ENCODE measurements at regions not wholly inside any gene's neighbourhood (a gene's known extent, or its start where the extent isn't known, plus 50 kb on each side); places are given as distances from the start of the nearest gene placed in this dataset.

DNA sequence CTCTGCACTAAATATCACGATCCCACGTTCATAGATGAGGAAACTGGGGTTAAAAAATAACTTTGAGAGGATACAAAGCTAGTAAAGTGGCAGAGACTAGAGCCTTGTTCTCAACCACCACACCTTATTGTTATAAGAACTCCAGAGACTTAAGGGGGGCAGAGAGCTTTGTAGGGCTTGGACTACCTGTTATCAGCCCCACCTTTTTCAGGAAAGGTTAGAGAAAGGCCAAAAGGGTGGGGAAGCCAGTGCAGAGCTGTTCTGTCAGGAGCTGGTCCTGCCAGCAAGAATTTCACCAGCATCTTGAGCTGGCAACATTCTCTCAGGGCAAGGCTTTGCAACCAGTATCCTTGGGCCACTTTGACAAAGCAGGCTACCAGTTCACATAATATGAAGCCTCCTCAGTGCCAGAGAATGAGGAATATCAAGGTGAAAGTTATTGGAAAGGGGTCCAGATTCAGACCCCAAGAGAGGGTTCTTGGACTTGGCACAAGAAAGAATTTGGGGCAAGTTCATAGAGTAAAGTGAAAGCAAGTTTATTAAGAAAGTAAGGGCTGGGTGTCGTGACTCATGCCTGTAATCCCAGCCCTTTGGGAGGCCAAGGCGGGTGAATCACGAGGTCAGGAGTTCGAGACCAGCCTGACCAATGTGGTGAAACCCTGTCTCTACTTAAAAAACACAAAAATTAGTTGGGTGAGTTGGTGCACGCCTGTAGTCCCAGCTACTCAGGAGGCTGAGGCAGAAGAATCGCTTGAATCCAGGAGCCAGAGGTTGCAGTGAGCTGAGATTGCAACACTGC is 66.2 kb upstream of the CLINT1 start:
- CTCF ChIA-PET: interaction anchor here (1.9 to 4.7 kb wide), 2 partner anchors 24 to 108 kb away, joined by 5 to 22 read pairs; no protein-coding TSS in a partner anchor
- TF ChIP-seq, protein P1, sequence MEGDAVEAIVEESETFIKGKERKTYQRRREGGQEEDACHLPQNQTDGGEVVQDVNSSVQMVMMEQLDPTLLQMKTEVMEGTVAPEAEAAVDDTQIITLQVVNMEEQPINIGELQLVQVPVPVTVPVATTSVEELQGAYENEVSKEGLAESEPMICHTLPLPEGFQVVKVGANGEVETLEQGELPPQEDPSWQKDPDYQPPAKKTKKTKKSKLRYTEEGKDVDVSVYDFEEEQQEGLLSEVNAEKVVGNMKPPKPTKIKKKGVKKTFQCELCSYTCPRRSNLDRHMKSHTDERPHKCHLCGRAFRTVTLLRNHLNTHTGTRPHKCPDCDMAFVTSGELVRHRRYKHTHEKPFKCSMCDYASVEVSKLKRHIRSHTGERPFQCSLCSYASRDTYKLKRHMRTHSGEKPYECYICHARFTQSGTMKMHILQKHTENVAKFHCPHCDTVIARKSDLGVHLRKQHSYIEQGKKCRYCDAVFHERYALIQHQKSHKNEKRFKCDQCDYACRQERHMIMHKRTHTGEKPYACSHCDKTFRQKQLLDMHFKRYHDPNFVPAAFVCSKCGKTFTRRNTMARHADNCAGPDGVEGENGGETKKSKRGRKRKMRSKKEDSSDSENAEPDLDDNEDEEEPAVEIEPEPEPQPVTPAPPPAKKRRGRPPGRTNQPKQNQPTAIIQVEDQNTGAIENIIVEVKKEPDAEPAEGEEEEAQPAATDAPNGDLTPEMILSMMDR (IDR thresholded peaks at IDR 0.05; ENCODE audit: control extremely low read depth, extremely low read depth, low read depth, missing control alignments): no peak
- POLR2A ChIA-PET: no interaction called here
- no peak for DNase-seq (ENCODE audit: extremely low spot score)

DNA sequence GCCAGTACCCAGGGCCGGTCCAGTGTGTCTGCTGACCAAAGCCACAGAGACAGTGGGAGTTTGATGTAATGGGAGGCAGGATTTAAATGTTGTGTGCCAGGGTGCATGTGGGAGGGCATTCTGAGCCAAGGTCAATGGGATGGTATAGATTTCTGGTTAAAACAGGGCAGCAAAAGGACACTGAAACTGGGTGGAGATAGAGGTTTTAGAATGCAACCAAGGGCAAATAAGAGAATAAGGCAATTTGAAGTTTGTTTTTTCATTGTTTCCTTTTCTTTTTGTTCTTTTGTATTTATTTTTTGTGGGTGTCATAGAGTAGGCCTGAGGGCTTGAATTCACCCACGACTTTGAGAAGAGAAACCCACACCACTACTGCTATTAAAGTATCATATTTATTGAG is 65.5 kb upstream of the CLINT1 start:
- ChIA-PET POLR2A (no interaction called here), CTCF (interaction anchor here (1.9 to 4.7 kb wide), 2 partner anchors 24 to 107 kb away, joined by 5 to 22 read pairs; no protein-coding TSS in a partner anchor)
- no peak for DNase-seq (ENCODE audit: extremely low spot score)
- TF ChIP-seq, protein P1 (IDR thresholded peaks at IDR 0.05; ENCODE audit: control extremely low read depth, extremely low read depth, low read depth, missing control alignments): no peak

DNA sequence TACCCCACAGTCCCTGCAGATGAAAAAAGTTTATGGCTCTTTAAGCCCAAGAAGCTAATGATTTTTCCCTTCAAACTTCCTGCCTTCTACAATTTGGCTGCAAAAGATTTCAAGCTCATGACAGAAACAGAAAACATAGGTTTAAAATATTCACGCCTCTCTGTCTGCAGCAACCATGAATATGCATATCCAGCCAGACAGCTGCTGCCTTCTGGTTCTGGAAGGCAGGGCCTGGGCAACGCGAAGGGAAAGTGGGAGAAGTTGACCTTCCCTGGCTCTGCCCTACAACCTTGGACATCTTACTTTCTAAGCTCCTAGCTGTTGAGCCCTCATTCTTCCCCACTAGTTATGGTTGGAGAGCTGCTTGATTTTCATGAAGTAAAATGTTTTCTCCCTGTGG is 64.8 kb upstream of the CLINT1 start:
- TF ChIP-seq, protein P1 (IDR thresholded peaks at IDR 0.05; ENCODE audit: control extremely low read depth, extremely low read depth, low read depth, missing control alignments): no peak
- no peak for DNase-seq (ENCODE audit: extremely low spot score)
- ChIA-PET POLR2A (no interaction called here), CTCF (interaction anchor here (1.2 to 4.7 kb wide), 3 partner anchors 25 to 106 kb away, joined by 3 to 22 read pairs (median 5); no protein-coding TSS in a partner anchor)

DNA sequence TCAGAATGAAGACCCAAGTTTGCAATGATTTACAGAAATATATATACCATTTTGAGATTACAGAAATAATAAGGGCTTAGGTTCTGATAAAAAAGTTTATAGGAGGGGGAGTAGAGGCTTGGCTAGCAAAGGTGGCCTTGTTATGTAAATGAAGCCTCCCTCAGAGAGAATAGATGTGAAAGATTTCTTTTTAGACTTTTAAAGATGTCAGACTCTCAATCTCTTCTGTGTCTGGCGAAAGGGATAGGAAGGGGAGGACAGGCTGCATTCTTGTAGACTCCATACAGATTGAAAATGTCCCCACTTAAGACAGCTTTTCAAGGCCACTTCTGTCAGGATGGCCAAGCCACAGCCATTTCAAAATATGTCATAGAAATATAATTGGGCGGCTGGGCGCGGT is 63.1 kb upstream of the CLINT1 start:
- ChIA-PET CTCF (interaction anchor here (4.7 kb wide), 1 partner anchor 27 kb away, joined by 22 read pairs; no protein-coding TSS in a partner anchor), POLR2A (no interaction called here)
- DNase-seq (ENCODE audit: extremely low spot score): no peak
- TF ChIP-seq, protein P1 (IDR thresholded peaks at IDR 0.05; ENCODE audit: control extremely low read depth, extremely low read depth, low read depth, missing control alignments): no peak

DNA sequence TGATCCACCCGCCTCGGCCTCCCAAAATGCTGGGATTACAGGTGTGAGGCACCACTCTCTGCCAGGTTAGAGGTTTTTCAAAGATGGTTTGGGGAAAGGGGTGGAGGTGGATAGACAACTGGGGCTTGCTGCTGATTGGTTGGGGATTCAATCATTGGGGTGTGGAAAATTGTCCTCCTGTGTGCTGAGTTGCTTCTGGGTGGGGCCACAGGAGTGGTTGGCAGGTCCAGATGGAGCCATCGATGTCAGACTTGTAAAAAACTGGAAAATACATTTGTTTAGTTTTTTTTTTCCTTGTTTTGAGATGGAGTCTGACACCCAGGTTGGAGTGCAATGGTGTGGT is 61.9 kb upstream of the CLINT1 start:
- ChIA-PET POLR2A (no interaction called here), CTCF (interaction anchor here (0.9 to 4.7 kb wide), 5 partner anchors 12 to 89 kb away, joined by 3 to 22 read pairs (median 4); no protein-coding TSS in a partner anchor)
- TF ChIP-seq, protein P1 (IDR thresholded peaks at IDR 0.05; ENCODE audit: control extremely low read depth, extremely low read depth, low read depth, missing control alignments): no peak
- DNase-seq (ENCODE audit: extremely low spot score): no peak

DNA sequence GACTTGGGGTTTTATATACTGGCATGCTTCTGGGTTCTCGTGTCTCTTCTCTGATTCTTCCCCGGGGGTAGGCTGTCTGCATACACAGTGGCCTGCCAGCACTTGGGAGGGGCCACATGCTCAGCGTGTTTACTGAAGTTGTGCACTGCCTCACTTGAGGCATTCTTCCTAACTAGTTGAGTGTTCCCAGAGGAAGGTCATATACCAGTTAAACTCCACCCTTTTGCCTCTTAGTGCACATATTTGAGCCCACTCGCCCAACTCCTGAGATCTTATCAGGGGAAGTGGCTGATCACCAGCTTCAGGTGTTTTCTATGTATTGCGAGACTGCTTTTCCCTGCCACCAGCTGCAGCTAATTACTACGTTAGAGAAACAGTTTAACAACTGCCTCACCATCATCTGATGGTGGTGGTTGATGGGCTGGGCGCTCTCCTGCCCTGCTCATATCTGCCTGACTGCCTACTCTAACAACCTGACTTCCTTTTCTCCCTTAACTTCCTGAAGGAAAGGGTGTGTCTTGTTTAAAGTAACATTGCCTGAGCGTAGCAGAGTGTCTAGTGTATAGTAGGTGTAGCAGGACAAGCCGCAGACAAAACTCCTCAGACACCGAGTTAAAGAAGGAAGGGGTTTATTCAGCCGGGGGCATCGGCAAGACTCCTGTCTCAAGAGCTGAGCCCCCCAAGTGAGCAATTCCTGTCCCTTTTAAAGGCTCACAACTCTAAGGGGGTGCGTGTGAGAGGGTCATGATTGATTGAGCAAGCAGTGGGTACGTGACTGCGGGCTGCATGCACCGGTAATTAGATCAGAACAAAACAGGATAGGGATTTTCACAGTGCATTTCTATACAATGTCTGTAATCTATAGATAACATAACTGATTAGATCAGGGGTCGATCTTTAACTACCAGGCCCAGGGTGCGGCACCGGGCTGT is 60.1 kb upstream of the CLINT1 start:
- CTCF ChIA-PET: interaction anchor here (0.8 to 4.1 kb wide), 13 partner anchors 8 to 158 kb away, joined by 3 to 16 read pairs (median 4); partner anchors contain the start of gene CLINT1
- POLR2A ChIA-PET: no interaction called here
- no peak for DNase-seq (ENCODE audit: extremely low spot score)
- TF ChIP-seq, protein P1 (IDR thresholded peaks at IDR 0.05; ENCODE audit: control extremely low read depth, extremely low read depth, low read depth, missing control alignments): no peak
